Endothelial cell of umbilical vein (primary cell): ENCODE measurements at regions not wholly inside any gene's neighbourhood (a gene's known extent, or its start where the extent isn't known, plus 50 kb on each side); places are given as distances from the start of the nearest gene placed in this dataset.
"Not testable (repeated sequence)": the region's sequence is repeated elsewhere in the genome, so short reads cannot be mapped to it uniquely, and the experiment has no call there.

ENCODE experiments used
- BruUV-seq: library from RNA; stranded (reverse); fragments of 400-500 nt; replicated peaks from 2 replicates; lab custom pipeline; 2021; lab: Mats Ljungman, UMichigan
- CTCF ChIA-PET: fragments of 300-600, 350-600 bp; sonication (Branson Sonifier 250); formaldehyde crosslinking; loops from one replicate; lab custom pipeline; 2021; ENCODE audit warnings: antibody characterized with exemption, inconsistent platforms; lab: Charles Lee
- POLR2A ChIA-PET: fragments of 300-600, 350-600 bp; sonication (Branson Sonifier 250); formaldehyde crosslinking; loops from one replicate; lab custom pipeline; 2021; ENCODE audit warnings: antibody characterized with exemption, inconsistent platforms; lab: Charles Lee
- DNase-seq: peaks from one replicate; pipeline ENCODE4 v3.0.0-alpha.2; 2011; ENCODE audit warnings: low read depth, low spot score
- FAIRE-seq: peaks from 2 replicates; lab custom pipeline; 2011; peaks lifted over from hg19 to GRCh38; lab: Jason Lieb, UNC
- H2AFZ ChIP-seq: 2 replicates; pipeline ENCODE4 v1.6.0; 2012; ENCODE audit warnings: low read depth, low read length, control low read depth, inconsistent platforms
- H3K27ac ChIP-seq: 2 replicates; pipeline ENCODE4 v1.5.1; 2011; ENCODE audit warnings: low read depth, mild to moderate bottlenecking, control low read depth, low read length, moderate library complexity; ENCODE audit not compliant: insufficient read depth
- H3K27me3 ChIP-seq, 2 experiments: 2 replicates each; pipeline versions ENCODE4 v1.6.0 to v1.6.1; 2011; ENCODE audit warnings: low read length in 2 of 2, mixed read lengths in 1 of 2; ENCODE audit not compliant: control insufficient read depth in 2 of 2, insufficient read depth in 2 of 2
- H3K36me3 ChIP-seq, 2 experiments: 2 replicates in 1 of 2; 3 replicates in 1 of 2; pipeline ENCODE4 v1.5.1; 2011; ENCODE audit warnings: low read length in 2 of 2, mild to moderate bottlenecking in 1 of 2, moderate library complexity in 1 of 2; ENCODE audit not compliant: control insufficient read depth in 2 of 2, insufficient read depth in 2 of 2; ENCODE audit errors: extremely low read depth in 1 of 2
- H3K4me1 ChIP-seq: 3 replicates; pipeline ENCODE4 v1.5.1; 2011; ENCODE audit warnings: mild to moderate bottlenecking, low read length; ENCODE audit not compliant: control insufficient read depth, insufficient read depth; ENCODE audit errors: extremely low read depth
- H3K4me2 ChIP-seq: 2 replicates; pipeline ENCODE4 v1.6.1; 2011; ENCODE audit warnings: low read length, control low read depth, mixed read lengths; ENCODE audit not compliant: insufficient read depth
- H3K4me3 ChIP-seq, 3 experiments: fragments of 200-600 bp in 1 of 3; sonication (generic), shearing (Covaris generic) in 1 of 3; replicated peaks in 1 of 3; 2 replicates each; pipeline ENCODE4 v1.5.1; 2011 to 2016; ENCODE audit warnings: control low read depth in 3 of 3, low read length in 3 of 3, mild to moderate bottlenecking in 2 of 3, inconsistent platforms in 1 of 3, low read depth in 1 of 3, moderate library complexity in 1 of 3; ENCODE audit not compliant: insufficient read depth in 1 of 3
- H3K79me2 ChIP-seq: 2 replicates; pipeline ENCODE4 v1.6.0; 2012; ENCODE audit warnings: low read length, inconsistent platforms; ENCODE audit not compliant: control insufficient read depth, insufficient read depth
- H3K9ac ChIP-seq: replicated peaks from 2 replicates; pipeline ENCODE3; 2011; ENCODE audit warnings: low read length, control low read depth; ENCODE audit not compliant: insufficient read depth; ENCODE audit errors: extremely low read depth
- H3K9me1 ChIP-seq: replicated peaks from 3 replicates; pipeline ENCODE4 v1.6.0; 2011; ENCODE audit warnings: mild to moderate bottlenecking, low read length; ENCODE audit not compliant: control insufficient read depth, insufficient read depth; ENCODE audit errors: extremely low read depth
- H3K9me3 ChIP-seq: replicated peaks from 2 replicates; pipeline ENCODE4 v1.5.1; 2012; ENCODE audit warnings: low read length, inconsistent platforms; ENCODE audit not compliant: control insufficient read depth, insufficient read depth
- H4K20me1 ChIP-seq: replicated peaks from 2 replicates; pipeline ENCODE3; 2011; ENCODE audit warnings: mild to moderate bottlenecking, low read length; ENCODE audit not compliant: control insufficient read depth, insufficient read depth; ENCODE audit errors: extremely low read depth
- MYC ChIP-seq: IDR thresholded peaks from one replicate; pipeline ENCODE4 v1.6.1; 2011; ENCODE audit warnings: mild to moderate bottlenecking, low read depth, low read length
- POLR2A ChIP-seq: IDR thresholded peaks from 2 replicates; pipeline ENCODE4 v1.6.1; 2012; ENCODE audit warnings: low read depth, mild to moderate bottlenecking, control low read depth, low read length
- dilution Hi-C: fragments of 300-500 bp; cut with MboI; formaldehyde crosslinking; loops from one replicate; pipeline ENCODE4 v1.15.0; 2019; ENCODE audit warnings: low sequenced_read_pairs; ENCODE audit not compliant: extremely low pct_ligation_motif_present
- intact Hi-C: fragments of 100-400 bp; cut with micrococcal nuclease; formaldehyde crosslinking; loops from one replicate; pipeline ENCODE4 v1.10.0; 2022

GRCh38 chr1:47502746-47503370, 65.0 kb downstream of the FOXD2 start:
- no peaks in the 10 kb centered on the region for H4K20me1 ChIP-seq
- H3K9me3 ChIP-seq = no peaks in the 10 kb centered on the region
- ChIA-PET POLR2A (no interaction called here), CTCF (interaction anchor here (1.0 to 1.2 kb wide), 2 partner anchors 27 to 223 kb away, joined by 3 read pairs; no protein-coding TSS in a partner anchor)
- H3K36me3 ChIP-seq = no peaks in the 10 kb centered on the region
- DNase-seq = no peak
- FAIRE-seq = no peak
- H3K9ac ChIP-seq = no peak overlapping the region
- no peak for TF ChIP-seq POLR2A
- no peak for TF ChIP-seq MYC
- H3K27ac ChIP-seq = no peak overlapping the region
- H3K4me3 ChIP-seq = no peak overlapping the region
- H3K4me2 ChIP-seq = no peak overlapping the region
- H3K4me1 ChIP-seq = no peaks in the 10 kb centered on the region
- no peak overlapping the region for H2AFZ ChIP-seq
- dilution Hi-C loops (no loop called here), intact Hi-C loops (no loop called here)
- peaks cover 15 to 24% of the 10 kb centered on the region in 2 experiments for H3K27me3 ChIP-seq
- no TSS peak for BruUV-seq
- H3K79me2 ChIP-seq = no peaks in the 10 kb centered on the region
- no peaks in the 10 kb centered on the region for H3K9me1 ChIP-seq

GRCh38 chr1:47504840-47505239, 67.0 kb downstream of the FOXD2 start:
- H4K20me1 ChIP-seq, H3K79me2 ChIP-seq, H3K4me2 ChIP-seq, H3K36me3 ChIP-seq, FAIRE-seq, dilution Hi-C loops, H2AFZ ChIP-seq, H3K9ac ChIP-seq, H3K9me3 ChIP-seq, H3K27ac ChIP-seq, POLR2A ChIA-PET, H3K4me3 ChIP-seq, intact Hi-C loops, DNase-seq, H3K9me1 ChIP-seq, BruUV-seq, H3K4me1 ChIP-seq: not testable (repeated sequence)
- H3K27me3 ChIP-seq = peaks cover 34 to 38% of the 10 kb centered on the region in 2 experiments
- CTCF ChIA-PET = interaction anchor here (0.7 to 3.1 kb wide), 2 partner anchors 199 to 221 kb away, joined by 3 to 11 read pairs; no protein-coding TSS in a partner anchor
